ENCODE measurements at regions not wholly inside any gene's neighbourhood (a gene's known extent, or its start where the extent isn't known, plus 50 kb on each side); places are given as distances from the start of the nearest gene placed in this dataset.

GRCh38 chr4:27326991-27327390, 466.4 kb downstream of the STIM2 start:
- no peak for DNase-seq (ENCODE audit: insufficient read length, low spot score)
- FAIRE-seq, result no peak
- TF ChIP-seq CTCF (IDR thresholded peaks at IDR 0.05; ENCODE audit: insufficient read depth, missing control alignments), result no peak

GRCh38 chr4:27327421-27328181, 467.0 kb downstream of the STIM2 start:
- TF ChIP-seq CTCF (IDR thresholded peaks at IDR 0.05; ENCODE audit: insufficient read depth, missing control alignments), result no peak
- no peak for FAIRE-seq
- DNase-seq (ENCODE audit: insufficient read length, low spot score), result no peak

- FAIRE-seq (no peak), DNase-seq (ENCODE audit: insufficient read length, low spot score) (no peak)
Observed at GRCh38 chr4:27338530-27338929, 477.9 kb downstream of the STIM2 start.

GRCh38 chr4:27343411-27343810, 482.8 kb downstream of the STIM2 start:
- DNase-seq (ENCODE audit: insufficient read length, low spot score) (no peak), FAIRE-seq (no peak)
- TF ChIP-seq CTCF (IDR thresholded peaks at IDR 0.05; ENCODE audit: insufficient read depth, missing control alignments), result no peak

More at GRCh38 chr4:27338530-27338929, 477.9 kb downstream of the STIM2 start:
- TF ChIP-seq CTCF (IDR thresholded peaks at IDR 0.05; ENCODE audit: insufficient read depth, missing control alignments), result no peak

GRCh38 chr4:27350161-27350560, 489.5 kb downstream of the STIM2 start:
- DNase-seq (ENCODE audit: insufficient read length, low spot score) (no peak), FAIRE-seq (no peak)
- no peak for TF ChIP-seq CTCF (IDR thresholded peaks at IDR 0.05; ENCODE audit: insufficient read depth, missing control alignments)

- no peak for DNase-seq (ENCODE audit: insufficient read length, low spot score)
- no peak for FAIRE-seq
- TF ChIP-seq CTCF (IDR thresholded peaks at IDR 0.05; ENCODE audit: insufficient read depth, missing control alignments), result peak; percentile 22
Observed at GRCh38 chr4:27357283-27357682, 496.6 kb downstream of the STIM2 start.

GRCh38 chr4:27358269-27358668, 497.6 kb downstream of the STIM2 start:
- FAIRE-seq, result no peak
- DNase-seq (ENCODE audit: insufficient read length, low spot score), result no peak
- TF ChIP-seq CTCF (IDR thresholded peaks at IDR 0.05; ENCODE audit: insufficient read depth, missing control alignments), result no peak
